ENCODE measurements at regions not wholly inside any gene's neighbourhood (a gene's known extent, or its start where the extent isn't known, plus 50 kb on each side); places are given as distances from the start of the nearest gene placed in this dataset.
"Not testable (repeated sequence)": the region's sequence is repeated elsewhere in the genome, so short reads cannot be mapped to it uniquely, and the experiment has no call there.

- DNase-seq, result no peak
Observed at GRCh38 chr6:21773576-21773968, 180.0 kb downstream of the SOX4 start.

DNA sequence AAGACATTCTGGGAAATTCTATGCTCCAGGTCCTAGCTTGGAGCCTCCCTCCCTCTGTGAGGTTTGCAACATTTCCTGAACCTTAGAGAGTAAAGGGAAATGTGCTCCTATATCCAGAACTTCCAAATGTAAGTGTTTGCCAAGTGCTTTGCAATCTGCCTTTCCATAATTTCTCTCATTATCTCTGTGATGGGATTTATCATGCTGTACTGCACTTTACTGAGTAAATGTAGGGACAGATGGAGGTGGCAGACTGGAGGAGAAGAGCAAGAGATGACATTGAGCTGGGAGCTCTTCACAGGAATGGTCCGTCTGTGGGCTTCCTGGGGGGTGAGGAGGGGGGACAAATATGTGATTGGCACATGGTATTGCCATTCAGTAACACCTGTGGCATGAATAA is 184.3 kb downstream of the SOX4 start:
- DNase-seq, result no peak

GRCh38 chr6:21780141-21780540 is 186.6 kb downstream of the SOX4 start:
- no peak for DNase-seq

DNA sequence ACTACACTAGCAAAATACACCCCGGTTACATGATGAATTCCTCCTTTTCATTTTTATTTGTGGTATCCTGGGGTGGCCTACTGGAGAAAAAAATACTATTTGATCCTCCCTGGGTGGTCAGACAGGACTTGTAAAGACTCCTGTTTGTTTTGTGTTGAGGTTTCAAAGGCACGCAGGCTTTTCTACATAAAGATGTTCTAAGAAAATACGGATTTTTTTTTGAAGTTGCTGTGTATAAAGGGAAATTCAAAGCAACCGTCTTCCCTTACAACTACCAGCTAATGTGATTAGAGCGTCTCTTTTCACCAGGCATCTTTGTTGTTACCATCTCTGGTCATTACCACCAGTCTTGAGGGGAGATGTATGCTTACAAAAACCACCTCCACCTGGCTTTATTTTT is 187.1 kb downstream of the SOX4 start:
- no peak for DNase-seq

GRCh38 chr6:21781128-21781527 is 187.6 kb downstream of the SOX4 start:
- no peak for DNase-seq

DNA sequence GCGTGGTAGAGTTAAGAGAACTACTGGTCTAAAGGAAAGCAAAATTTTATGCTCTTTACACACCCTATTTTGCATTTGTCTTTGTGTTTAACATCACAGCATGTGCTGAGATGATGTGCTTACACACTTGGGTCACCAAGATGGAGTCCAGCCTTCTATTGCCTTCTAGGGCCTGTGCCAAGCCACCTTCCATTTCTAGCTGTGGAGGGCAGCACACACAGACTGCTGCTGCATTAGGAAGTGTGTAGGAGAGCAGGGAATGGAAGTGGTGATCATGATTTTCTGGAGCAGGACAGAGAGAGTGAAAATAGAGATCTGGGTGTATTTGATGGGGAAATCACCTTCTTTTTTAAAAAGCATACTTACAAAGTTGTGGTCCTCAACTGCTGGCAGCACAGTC is 191.6 kb downstream of the SOX4 start:
- DNase-seq, result no peak

DNA sequence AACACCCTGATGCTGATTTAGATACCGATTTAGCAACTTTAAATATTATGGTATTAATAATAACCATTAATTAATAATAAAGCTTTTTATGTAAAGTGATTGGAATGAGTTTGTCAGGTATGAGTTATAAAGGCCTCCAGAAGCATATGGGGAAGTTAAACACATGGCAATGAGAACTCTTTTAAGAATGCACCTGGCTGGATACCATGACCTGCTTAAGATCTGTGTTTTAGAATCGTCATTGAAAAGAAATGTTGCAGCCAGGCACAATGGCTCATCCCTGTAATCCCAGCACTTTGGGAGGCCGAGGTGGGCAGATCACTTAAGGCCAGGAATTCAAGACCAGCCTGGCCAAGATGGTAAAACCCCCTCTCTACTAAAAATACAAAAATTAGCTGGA is 197.5 kb downstream of the SOX4 start:
- DNase-seq, result no peak

GRCh38 chr6:21791581-21791980 is 198.0 kb downstream of the SOX4 start:
- no peak for DNase-seq

DNA sequence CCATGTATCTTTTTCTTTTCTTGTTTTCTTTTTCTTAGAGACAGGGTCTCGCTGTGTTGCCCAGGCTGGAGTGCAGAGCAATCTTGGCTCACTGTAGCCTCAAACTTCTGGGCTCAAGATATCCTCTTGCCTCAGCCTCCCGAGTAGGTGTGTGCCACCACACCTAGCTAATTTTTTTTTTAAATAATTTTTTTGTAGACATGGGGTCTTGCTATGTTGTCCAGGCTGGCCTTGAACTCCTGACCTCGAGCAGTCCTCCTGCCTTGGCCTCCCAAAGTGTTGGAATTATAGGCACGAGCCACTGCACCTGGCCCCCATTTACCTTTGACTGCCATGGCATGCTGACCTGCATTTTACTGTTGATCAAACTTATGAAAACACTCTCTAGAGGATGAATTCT is 198.6 kb downstream of the SOX4 start:
- DNase-seq, result no peak

DNA sequence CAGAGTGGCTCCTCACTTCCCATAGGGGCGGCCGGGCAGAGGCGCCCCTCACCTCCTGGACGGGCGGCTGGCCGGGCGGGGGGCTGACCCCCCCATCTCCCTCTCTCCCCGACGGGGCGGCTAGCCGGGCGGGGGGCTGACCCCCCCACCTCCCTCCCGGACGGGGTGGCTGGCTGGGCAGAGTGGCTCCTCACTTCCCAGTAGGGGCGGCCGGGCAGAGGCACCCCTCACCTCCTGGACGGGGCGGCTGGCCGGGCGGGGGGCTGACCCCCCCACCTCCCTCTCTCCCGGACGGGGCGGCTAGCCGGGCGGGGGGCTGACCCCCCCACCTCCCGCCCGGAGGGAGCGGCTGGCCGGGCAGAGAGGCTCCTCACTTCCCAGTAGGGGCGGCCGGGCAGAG is 203.4 kb downstream of the SOX4 start:
- DNase-seq, result not testable (repeated sequence)

DNA sequence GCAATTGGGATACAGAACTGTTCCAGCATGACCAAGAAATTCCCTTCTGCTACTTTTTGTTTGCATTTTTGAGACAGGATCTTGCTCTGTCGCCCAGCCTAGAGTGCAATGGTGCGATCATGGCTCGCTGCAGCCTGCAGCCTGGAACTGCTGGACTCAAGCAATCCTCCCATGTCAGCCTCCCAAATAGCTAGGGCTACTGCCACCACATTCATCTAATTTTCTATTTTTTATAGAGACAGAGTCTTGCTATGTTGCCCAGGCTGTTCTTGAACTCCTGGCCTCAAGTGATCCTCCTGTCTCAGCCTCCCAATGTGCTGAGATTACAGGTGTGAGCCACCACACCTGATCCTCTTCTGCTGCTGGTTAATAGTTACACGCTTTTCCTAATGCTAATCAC is 204.9 kb downstream of the SOX4 start:
- no peak for DNase-seq

DNA sequence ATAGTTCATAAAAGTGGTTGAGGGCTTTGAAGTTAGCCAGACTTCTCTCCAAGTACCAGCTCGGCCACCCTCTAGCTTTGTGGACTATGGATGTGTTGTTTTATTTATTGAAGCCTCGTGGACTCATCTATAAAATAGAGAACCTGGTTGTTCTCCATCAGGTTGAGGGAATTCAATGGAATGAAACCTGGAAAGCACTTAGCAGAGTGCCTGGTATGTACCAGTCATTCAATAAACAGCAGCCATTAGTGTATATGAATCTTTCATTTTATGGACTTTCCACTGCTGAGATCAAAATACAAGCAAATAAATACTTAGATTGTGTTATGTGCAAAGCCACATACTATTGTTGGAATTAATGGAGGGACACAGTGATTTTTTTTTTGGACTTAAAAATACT is 206.8 kb downstream of the SOX4 start:
- no peak for DNase-seq

GRCh38 chr6:21800948-21801438 is 207.4 kb downstream of the SOX4 start:
- DNase-seq, result no peak

DNA sequence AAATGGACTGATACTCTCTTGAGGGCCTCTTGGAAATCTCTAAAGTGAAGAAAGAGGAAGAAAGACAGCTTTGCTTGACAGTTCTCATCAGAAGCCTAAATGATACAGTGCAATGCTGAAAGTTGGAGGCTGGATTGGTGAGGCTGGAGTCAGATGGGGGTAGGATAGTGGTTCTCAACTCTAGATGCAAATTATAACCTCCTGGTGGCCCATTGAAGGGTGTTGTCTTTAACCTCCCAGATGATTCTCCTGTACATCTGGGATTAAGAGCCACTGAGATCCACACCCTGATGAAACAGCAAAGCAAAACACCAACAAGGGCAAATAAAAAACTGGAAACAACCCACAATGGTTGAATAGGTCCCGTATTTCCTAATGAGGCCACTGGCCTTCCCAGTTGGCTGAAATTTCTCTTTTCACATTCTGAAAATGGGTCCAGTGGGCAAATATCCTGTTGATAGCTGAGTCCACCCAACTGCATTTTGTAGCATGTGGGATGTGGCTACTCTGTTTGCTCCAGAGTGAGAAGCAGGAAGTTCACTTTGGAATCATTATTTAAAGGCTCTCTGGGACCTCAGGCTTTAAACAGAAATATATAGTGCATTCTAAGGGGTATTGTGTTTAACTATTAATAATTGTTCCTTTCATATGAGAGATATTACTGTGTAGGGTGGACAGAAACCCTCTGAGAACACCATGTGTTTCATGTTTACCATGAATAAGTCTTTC is 208.1 kb downstream of the SOX4 start:
- DNase-seq, result no peak

GRCh38 chr6:21802175-21802822 is 208.7 kb downstream of the SOX4 start:
- DNase-seq, result no peak

GRCh38 chr6:21804941-21805610 is 211.5 kb downstream of the SOX4 start:
- DNase-seq, result no peak

GRCh38 chr6:21807299-21808044 is 213.9 kb downstream of the SOX4 start:
- no peak for DNase-seq

DNA sequence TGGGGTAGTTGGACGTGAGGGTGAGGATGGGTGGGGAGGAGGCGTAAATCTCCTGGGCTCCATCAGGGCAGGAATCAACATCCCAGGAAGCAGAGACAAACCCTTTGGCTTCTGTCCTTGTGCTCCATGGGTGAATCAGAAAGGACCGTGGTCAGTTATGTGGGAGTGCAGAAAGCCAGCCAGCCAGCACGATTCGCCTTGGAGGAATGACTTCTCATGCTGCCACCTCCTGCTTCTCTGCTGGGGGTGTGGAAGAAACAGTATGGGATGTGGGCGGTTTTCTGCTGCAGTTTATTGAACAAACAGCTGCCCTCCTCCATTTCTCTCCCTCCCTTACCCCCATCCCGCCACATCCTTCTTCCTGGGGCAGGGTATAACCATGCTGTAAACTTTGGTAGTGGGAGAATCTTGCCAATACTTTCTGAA is 214.5 kb downstream of the SOX4 start:
- DNase-seq, result no peak

DNA sequence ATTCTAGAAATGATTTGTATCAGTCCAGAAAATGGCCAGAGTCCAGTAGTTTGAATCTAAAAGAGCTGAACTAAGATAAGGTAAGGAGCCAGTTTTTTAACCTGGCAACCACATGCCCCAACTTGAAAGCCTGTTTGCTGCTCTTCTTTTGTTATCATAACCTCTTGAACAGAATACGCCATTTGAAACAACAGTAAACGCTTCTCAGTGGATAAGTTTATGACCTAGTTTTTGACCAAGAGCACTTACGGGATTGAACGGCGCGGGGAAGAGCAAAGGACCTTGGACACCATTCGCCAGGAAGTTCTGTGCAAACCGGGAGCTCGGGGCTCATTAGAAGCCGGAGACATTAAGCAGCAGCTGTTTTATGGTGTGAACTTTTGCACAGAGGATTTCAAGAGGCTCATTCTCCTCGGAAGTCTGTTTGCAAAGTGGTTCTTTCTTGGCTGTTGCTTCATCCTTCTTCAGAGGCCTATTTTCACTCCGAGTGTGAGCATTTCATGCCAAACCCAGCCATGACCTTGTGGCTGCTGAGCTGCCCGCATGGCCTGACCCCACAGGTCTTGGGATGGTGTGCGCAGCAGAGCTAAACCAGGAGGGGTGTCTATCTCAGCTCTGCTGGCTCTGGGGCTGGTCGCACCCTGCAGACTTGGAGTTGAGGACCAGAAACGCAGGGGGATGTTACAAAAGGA is 215.1 kb downstream of the SOX4 start:
- DNase-seq, result no peak

DNA sequence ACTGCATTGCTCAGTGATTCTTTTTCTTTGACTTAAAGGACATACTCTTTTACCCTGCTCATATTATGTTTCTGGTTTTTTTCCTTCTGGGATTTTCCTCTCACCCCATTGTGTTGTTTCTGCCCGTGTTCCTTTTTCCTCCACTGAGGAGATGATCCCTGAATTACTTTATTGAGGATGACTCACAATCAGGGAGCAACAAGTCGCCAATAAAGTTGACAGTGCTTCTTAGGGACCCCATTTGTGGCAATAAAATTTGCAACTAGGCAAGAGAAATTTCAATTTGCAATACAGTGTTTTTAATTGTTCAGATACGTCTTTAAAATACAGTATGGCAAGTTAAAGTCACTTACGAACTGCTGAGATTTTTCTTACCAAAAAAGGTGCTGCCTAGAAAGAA is 217.9 kb downstream of the SOX4 start:
- no peak for DNase-seq

DNA sequence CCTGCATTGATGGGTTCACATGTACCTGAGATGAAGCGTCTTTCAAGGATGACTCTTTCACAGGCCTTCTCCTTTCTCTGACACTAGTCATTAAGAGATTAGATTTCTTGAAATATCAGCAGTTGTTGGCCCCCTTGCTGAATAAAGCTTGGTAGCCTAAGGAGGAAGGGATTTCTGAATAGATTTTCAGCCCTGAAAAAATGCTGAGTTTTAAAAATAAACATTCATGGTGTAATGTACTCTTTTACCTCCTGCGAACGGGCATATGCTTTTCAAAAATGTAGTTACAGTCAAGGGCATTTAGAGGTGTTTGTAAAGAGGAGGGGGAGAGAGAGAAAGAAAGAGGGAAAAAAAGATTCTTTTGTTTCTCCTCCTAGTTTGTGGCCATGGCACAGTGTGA is 222.7 kb downstream of the SOX4 start:
- no peak for DNase-seq

DNA sequence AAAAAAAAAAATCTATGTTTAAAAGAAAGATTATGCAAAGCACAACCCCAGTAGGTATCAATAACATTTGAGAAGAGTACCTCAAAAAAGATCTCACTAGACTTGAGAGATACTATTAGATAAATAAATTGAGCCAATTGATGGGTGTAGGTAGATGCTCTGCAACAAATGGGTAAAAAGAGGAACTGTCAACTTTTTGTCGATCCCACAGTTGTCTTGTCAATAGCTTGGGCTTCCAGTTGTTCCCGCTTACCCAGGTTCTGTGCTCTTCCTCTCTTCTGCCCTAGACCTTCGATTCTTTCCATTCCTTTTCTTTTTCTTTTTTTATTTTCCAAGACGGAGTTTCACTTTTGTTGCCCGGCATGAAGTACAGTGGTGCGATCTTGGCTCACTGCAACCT is 226.9 kb downstream of the SOX4 start:
- no peak for DNase-seq

- no peak for DNase-seq
Observed at GRCh38 chr6:21823371-21823770, 229.8 kb downstream of the SOX4 start.
